Fibroblast of lung (primary cell): ENCODE measurements at regions not wholly inside any gene's neighbourhood (a gene's known extent, or its start where the extent isn't known, plus 50 kb on each side); places are given as distances from the start of the nearest gene placed in this dataset.

ENCODE experiments used
- DNase-seq, 2 donors: peaks; one replicate each; pipeline versions ENCODE4 v3.0.0 to v3.0.0-alpha.2; 2010; ENCODE audit warnings: low read depth in 2 of 2
- H2AFZ ChIP-seq: 2 replicates; pipeline ENCODE4 v1.5.1; 2012; ENCODE audit warnings: low read length, control low read depth, inconsistent platforms
- H3K27ac ChIP-seq: 2 replicates; pipeline ENCODE4 v1.5.1; 2011; ENCODE audit warnings: low read length, control low read depth; ENCODE audit not compliant: insufficient read depth
- H3K27me3 ChIP-seq: 2 replicates; pipeline ENCODE4 v1.5.1; 2011; ENCODE audit warnings: mild to moderate bottlenecking, low read length; ENCODE audit not compliant: control insufficient read depth, insufficient read depth
- H3K36me3 ChIP-seq: 2 replicates; pipeline ENCODE4 v1.5.1; 2011; ENCODE audit warnings: low read length; ENCODE audit not compliant: control insufficient read depth, insufficient read depth
- H3K4me1 ChIP-seq: 2 replicates; pipeline ENCODE4 v1.5.1; 2011; ENCODE audit warnings: low read length; ENCODE audit not compliant: control insufficient read depth, insufficient read depth; ENCODE audit errors: extremely low read depth
- H3K4me2 ChIP-seq: 2 replicates; pipeline ENCODE4 v1.5.1; 2011; ENCODE audit warnings: low read length, control low read depth; ENCODE audit not compliant: insufficient read depth; ENCODE audit errors: extremely low read depth
- H3K4me3 ChIP-seq, 4 experiments: fragments of 200-600 bp in 1 of 4; sonication (generic) in 1 of 4; replicated peaks in 1 of 4; 2 replicates each; pipeline ENCODE4 v1.5.1; 2011 to 2016; ENCODE audit warnings: low read length in 4 of 4, low read depth in 3 of 4, mild to moderate bottlenecking in 3 of 4, control low read depth in 2 of 4, inconsistent platforms in 1 of 4, mixed read lengths in 1 of 4; ENCODE audit not compliant: insufficient read depth in 1 of 4; ENCODE audit errors: control extremely low read depth in 1 of 4
- H3K79me2 ChIP-seq: 2 replicates; pipeline ENCODE4 v1.5.1; 2012; ENCODE audit warnings: mild to moderate bottlenecking, low read length, inconsistent platforms; ENCODE audit not compliant: control insufficient read depth, insufficient read depth
- H3K9ac ChIP-seq: 2 replicates; pipeline ENCODE4 v1.5.1; 2011; ENCODE audit warnings: mild to moderate bottlenecking, low read length, control low read depth; ENCODE audit not compliant: insufficient read depth
- H3K9me3 ChIP-seq: 2 replicates; pipeline ENCODE4 v1.5.1; 2012; ENCODE audit warnings: low read depth, low read length; ENCODE audit not compliant: control insufficient read depth, insufficient read depth
- H4K20me1 ChIP-seq: 2 replicates; pipeline ENCODE4 v1.5.1; 2011; ENCODE audit warnings: low read length; ENCODE audit not compliant: control insufficient read depth, insufficient read depth; ENCODE audit errors: extremely low read depth
- EZH2 ChIP-seq: IDR thresholded peaks from 2 replicates; pipeline ENCODE4 v1.5.1; 2012; ENCODE audit warnings: low read length, control low read depth, mild to moderate bottlenecking; ENCODE audit errors: missing control alignments
- TF ChIP-seq, protein P1 (sequence below), 2 donors: IDR thresholded peaks in 1 of 2; conservative IDR thresholded peaks in 1 of 2; 1 replicate in 1 of 2; 2 replicates in 1 of 2; pipeline ENCODE4 v1.5.1; 2011 to 2012; ENCODE audit warnings: low read length in 2 of 2, control low read depth in 1 of 2, inconsistent platforms in 1 of 2, low read depth in 1 of 2, mild to moderate bottlenecking in 1 of 2

- no peak overlapping the region for H3K27ac ChIP-seq
- no peaks in the 10 kb centered on the region for H4K20me1 ChIP-seq
- H2AFZ ChIP-seq, result no peak overlapping the region
- H3K9ac ChIP-seq, result no peak overlapping the region
- H3K36me3 ChIP-seq, result no peaks in the 10 kb centered on the region
- TF ChIP-seq, protein P1, sequence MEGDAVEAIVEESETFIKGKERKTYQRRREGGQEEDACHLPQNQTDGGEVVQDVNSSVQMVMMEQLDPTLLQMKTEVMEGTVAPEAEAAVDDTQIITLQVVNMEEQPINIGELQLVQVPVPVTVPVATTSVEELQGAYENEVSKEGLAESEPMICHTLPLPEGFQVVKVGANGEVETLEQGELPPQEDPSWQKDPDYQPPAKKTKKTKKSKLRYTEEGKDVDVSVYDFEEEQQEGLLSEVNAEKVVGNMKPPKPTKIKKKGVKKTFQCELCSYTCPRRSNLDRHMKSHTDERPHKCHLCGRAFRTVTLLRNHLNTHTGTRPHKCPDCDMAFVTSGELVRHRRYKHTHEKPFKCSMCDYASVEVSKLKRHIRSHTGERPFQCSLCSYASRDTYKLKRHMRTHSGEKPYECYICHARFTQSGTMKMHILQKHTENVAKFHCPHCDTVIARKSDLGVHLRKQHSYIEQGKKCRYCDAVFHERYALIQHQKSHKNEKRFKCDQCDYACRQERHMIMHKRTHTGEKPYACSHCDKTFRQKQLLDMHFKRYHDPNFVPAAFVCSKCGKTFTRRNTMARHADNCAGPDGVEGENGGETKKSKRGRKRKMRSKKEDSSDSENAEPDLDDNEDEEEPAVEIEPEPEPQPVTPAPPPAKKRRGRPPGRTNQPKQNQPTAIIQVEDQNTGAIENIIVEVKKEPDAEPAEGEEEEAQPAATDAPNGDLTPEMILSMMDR (conservative IDR thresholded peaks at IDR 0.05 in 1 of 2, IDR thresholded peaks at IDR 0.05 in 1 of 2; ENCODE audit: low read depth in 1 of 2, low read length in 2 of 2), result no peak
- no peak for TF ChIP-seq EZH2
- H3K9me3 ChIP-seq, result no peaks in the 10 kb centered on the region
- no peaks in the 10 kb centered on the region for H3K27me3 ChIP-seq
- no peaks in the 10 kb centered on the region for H3K4me1 ChIP-seq
- no peaks in the 10 kb centered on the region for H3K79me2 ChIP-seq
- H3K4me3 ChIP-seq, result no peak overlapping the region
- no peak overlapping the region for H3K4me2 ChIP-seq
- no peak for DNase-seq
Observed at GRCh38 chr15:46934851-46935250, 782.5 kb upstream of the SEMA6D start.

GRCh38 chr15:46938169-46938568 is 779.1 kb upstream of the SEMA6D start:
- TF ChIP-seq, protein P1 (conservative IDR thresholded peaks at IDR 0.05 in 1 of 2, IDR thresholded peaks at IDR 0.05 in 1 of 2; ENCODE audit: low read depth in 1 of 2, low read length in 2 of 2), result no peak
- no peak for TF ChIP-seq EZH2
- Histone ChIP-seq H2AFZ (no peak overlapping the region), H3K36me3 (no peaks in the 10 kb centered on the region), H3K27ac (no peak overlapping the region), H3K9me3 (no peaks in the 10 kb centered on the region), H3K27me3 (no peaks in the 10 kb centered on the region), H4K20me1 (no peaks in the 10 kb centered on the region), H3K9ac (no peak overlapping the region), H3K4me3 (no peak overlapping the region), H3K79me2 (no peaks in the 10 kb centered on the region), H3K4me2 (no peak overlapping the region), H3K4me1 (no peaks in the 10 kb centered on the region)
- no peak for DNase-seq

- no peaks in the 10 kb centered on the region for H3K79me2 ChIP-seq
- no peak for TF ChIP-seq EZH2
- TF ChIP-seq, protein P1 (conservative IDR thresholded peaks at IDR 0.05 in 1 of 2, IDR thresholded peaks at IDR 0.05 in 1 of 2; ENCODE audit: low read depth in 1 of 2, low read length in 2 of 2), result no peak
- no peaks in the 10 kb centered on the region for H4K20me1 ChIP-seq
- DNase-seq, result no peak
- no peak overlapping the region for H3K9ac ChIP-seq
- H3K4me2 ChIP-seq, result no peak overlapping the region
- H3K4me3 ChIP-seq, result no peak overlapping the region
- H3K9me3 ChIP-seq, result no peaks in the 10 kb centered on the region
- H3K27me3 ChIP-seq, result no peaks in the 10 kb centered on the region
- H3K36me3 ChIP-seq, result no peaks in the 10 kb centered on the region
- H2AFZ ChIP-seq, result no peak overlapping the region
- H3K4me1 ChIP-seq, result no peaks in the 10 kb centered on the region
- no peak overlapping the region for H3K27ac ChIP-seq
Observed at GRCh38 chr15:46941241-46941640, 776.1 kb upstream of the SEMA6D start.
